HK-2 (cell line): ENCODE measurements at regions not wholly inside any gene's neighbourhood (a gene's known extent, or its start where the extent isn't known, plus 50 kb on each side); places are given as distances from the start of the nearest gene placed in this dataset.

Source experiments
- DNase-seq: peaks from one replicate; pipeline ENCODE4 v3.0.0-alpha.2; 2018; ENCODE audit not compliant: unreplicated experiment

- no peak for DNase-seq
Measured at GRCh38 chr13:84962141-84962750, 837.0 kb downstream of the SLITRK6 start.

GRCh38 chr13:84961023-84961422 lies 838.2 kb downstream of the SLITRK6 start:
- DNase-seq, result no peak

- DNase-seq, result no peak
Measured at GRCh38 chr13:84959818-84960217, 839.4 kb downstream of the SLITRK6 start.

- no peak for DNase-seq
Measured at GRCh38 chr13:84954636-84955035, 844.6 kb downstream of the SLITRK6 start.

GRCh38 chr13:84951128-84951527 lies 848.1 kb downstream of the SLITRK6 start:
- DNase-seq, result no peak

- no peak for DNase-seq
Measured at GRCh38 chr13:84946192-84946591, 853.0 kb downstream of the SLITRK6 start.

GRCh38 chr13:84940798-84941197 lies 858.4 kb downstream of the SLITRK6 start:
- no peak for DNase-seq

GRCh38 chr13:84940167-84940566 lies 859.1 kb downstream of the SLITRK6 start:
- DNase-seq, result no peak

GRCh38 chr13:84934911-84935310 lies 864.3 kb downstream of the SLITRK6 start:
- DNase-seq, result no peak

GRCh38 chr13:84933797-84934196 lies 865.4 kb downstream of the SLITRK6 start:
- DNase-seq, result no peak

GRCh38 chr13:84931264-84931663 lies 868.0 kb downstream of the SLITRK6 start:
- DNase-seq, result no peak

GRCh38 chr13:84927442-84928169 lies 871.6 kb downstream of the SLITRK6 start:
- DNase-seq, result no peak

GRCh38 chr13:84925443-84925842 lies 873.8 kb downstream of the SLITRK6 start:
- no peak for DNase-seq

- no peak for DNase-seq
Measured at GRCh38 chr13:84923831-84924230, 875.4 kb downstream of the SLITRK6 start.

GRCh38 chr13:84917252-84917878 lies 881.9 kb downstream of the SLITRK6 start:
- DNase-seq, result no peak

GRCh38 chr13:84912720-84913119 lies 886.5 kb downstream of the SLITRK6 start:
- no peak for DNase-seq

GRCh38 chr13:84910423-84910822 lies 888.8 kb downstream of the SLITRK6 start:
- no peak for DNase-seq

GRCh38 chr13:84903391-84903790 lies 895.8 kb downstream of the SLITRK6 start:
- no peak for DNase-seq

- DNase-seq, result no peak
Measured at GRCh38 chr13:84902243-84902642, 897.0 kb downstream of the SLITRK6 start.

GRCh38 chr13:84896128-84896527 lies 903.1 kb downstream of the SLITRK6 start:
- DNase-seq, result peak; percentile 15

GRCh38 chr13:84894749-84895148 lies 904.5 kb downstream of the SLITRK6 start:
- no peak for DNase-seq

GRCh38 chr13:84885868-84886267 lies 913.4 kb downstream of the SLITRK6 start:
- no peak for DNase-seq

- DNase-seq, result no peak
Measured at GRCh38 chr13:84873951-84874350, 925.3 kb downstream of the SLITRK6 start.
